IMR-90 (cell line): ENCODE measurements at regions not wholly inside any gene's neighbourhood (a gene's known extent, or its start where the extent isn't known, plus 50 kb on each side); places are given as distances from the start of the nearest gene placed in this dataset.

Source experiments
- ATAC-seq: fragments of 200-7000 bp; cut with Tn5 transposase; 2 replicates; pipeline ENCODE4 v1.9.1; 2020; ENCODE audit warnings: low read depth, mild to moderate bottlenecking, moderate library complexity
- BruUV-seq: library from RNA; stranded (reverse); fragments of 400-500 nt; replicated peaks from 2 replicates; lab custom pipeline; 2021; lab: Mats Ljungman, UMichigan
- CTCF ChIA-PET: fragments of 300-600 bp; formaldehyde crosslinking; extraction: SDS; loops from one replicate; lab custom pipeline; 2021; ENCODE audit warnings: antibody characterized with exemption; lab: Yijun Ruan, JAX
- POLR2A ChIA-PET: fragments of 300-600 bp; sonication (Branson Sonifier 250); formaldehyde crosslinking; loops from one replicate; lab custom pipeline; 2022; ENCODE audit warnings: antibody characterized with exemption; ENCODE audit not compliant: unreplicated experiment; lab: Charles Lee
- DNase-seq: peaks from one replicate; pipeline ENCODE4 v3.0.0; 2013
- H2AFZ ChIP-seq: replicated peaks from 2 replicates; pipeline ENCODE3; 2013; ENCODE audit warnings: low read length, mild to moderate bottlenecking; ENCODE audit not compliant: poor library complexity
- H2AK5ac ChIP-seq: 2 replicates; pipeline ENCODE4 v1.6.1; 2013; ENCODE audit warnings: low read depth, low read length, inconsistent platforms
- H2AK9ac ChIP-seq: replicated peaks from 2 replicates; pipeline ENCODE3; 2013; ENCODE audit warnings: mild to moderate bottlenecking, low read depth, low read length, moderate library complexity; ENCODE audit not compliant: poor library complexity
- H2BK120ac ChIP-seq: 2 replicates; pipeline ENCODE4 v1.6.1; 2013; ENCODE audit warnings: low read depth, low read length, inconsistent platforms
- H2BK15ac ChIP-seq: 3 replicates; pipeline ENCODE4 v1.6.1; 2013; ENCODE audit warnings: low read depth, low read length, inconsistent platforms
- H2BK20ac ChIP-seq: 2 replicates; pipeline ENCODE4 v1.6.1; 2013; ENCODE audit warnings: low read depth, mild to moderate bottlenecking, inconsistent platforms, low read length, moderate library complexity
- H2BK5ac ChIP-seq: 2 replicates; pipeline ENCODE4 v1.6.1; 2013; ENCODE audit warnings: mild to moderate bottlenecking, low read depth, low read length, inconsistent platforms; ENCODE audit not compliant: poor library complexity, severe bottlenecking
- H3K14ac ChIP-seq: replicated peaks from 2 replicates; pipeline ENCODE4 v1.6.1; 2013; ENCODE audit warnings: low read depth, low read length, inconsistent platforms
- H3K18ac ChIP-seq: 2 replicates; pipeline ENCODE4 v1.6.1; 2013; ENCODE audit warnings: low read depth, low read length, control low read depth
- H3K23ac ChIP-seq: 2 replicates; pipeline ENCODE4 v1.6.1; 2013; ENCODE audit warnings: low read depth, low read length, inconsistent platforms
- H3K27ac ChIP-seq: 2 replicates; pipeline ENCODE4 v1.5.1; 2013; ENCODE audit warnings: mild to moderate bottlenecking, control low read depth, low read length; ENCODE audit not compliant: insufficient read depth
- H3K27me3 ChIP-seq: 2 replicates; pipeline ENCODE4 v1.6.1; 2013; ENCODE audit warnings: low read length; ENCODE audit not compliant: control insufficient read depth, insufficient read depth
- H3K36me3 ChIP-seq: 2 replicates; pipeline ENCODE4 v1.6.1; 2013; ENCODE audit warnings: low read length, mixed read lengths; ENCODE audit not compliant: control insufficient read depth, insufficient read depth
- H3K4ac ChIP-seq: 2 replicates; pipeline ENCODE4 v1.6.1; 2013; ENCODE audit warnings: low read depth, low read length, inconsistent platforms
- H3K4me1 ChIP-seq: 2 replicates; pipeline ENCODE4 v1.6.1; 2013; ENCODE audit warnings: low read length, mixed read lengths; ENCODE audit not compliant: control insufficient read depth, insufficient read depth
- H3K4me2 ChIP-seq: 2 replicates; pipeline ENCODE4 v1.6.1; 2013; ENCODE audit warnings: low read depth, mild to moderate bottlenecking, control low read depth, low read length, moderate library complexity
- H3K4me3 ChIP-seq: 2 replicates; pipeline ENCODE4 v1.5.1; 2013; ENCODE audit warnings: low read depth, mild to moderate bottlenecking, control low read depth, low read length, moderate library complexity; ENCODE audit not compliant: insufficient read depth
- H3K56ac ChIP-seq: 2 replicates; pipeline ENCODE4 v1.6.1; 2013; ENCODE audit warnings: low read length, inconsistent platforms; ENCODE audit not compliant: insufficient read depth; ENCODE audit errors: extremely low read depth
- H3K79me1 ChIP-seq, 2 experiments: 2 replicates each; pipeline ENCODE4 v1.6.1; 2013; ENCODE audit warnings: low read length in 2 of 2, inconsistent platforms in 1 of 2, low read depth in 1 of 2
- H3K9ac ChIP-seq: 2 replicates; pipeline ENCODE4 v1.6.1; 2013; ENCODE audit warnings: low read depth, low read length, control low read depth
- H3K9me1 ChIP-seq: 2 replicates; pipeline ENCODE4 v1.6.1; 2013; ENCODE audit warnings: low read length, inconsistent platforms; ENCODE audit not compliant: insufficient read depth
- H3K9me3 ChIP-seq: 2 replicates; pipeline ENCODE4 v1.6.1; 2013; ENCODE audit warnings: low read length; ENCODE audit not compliant: control insufficient read depth, insufficient read depth
- H4K20me1 ChIP-seq: 2 replicates; pipeline ENCODE4 v1.6.1; 2013; ENCODE audit warnings: low read length, inconsistent platforms; ENCODE audit not compliant: insufficient read depth
- H4K5ac ChIP-seq: 2 replicates; pipeline ENCODE4 v1.6.1; 2013; ENCODE audit warnings: mild to moderate bottlenecking, low read depth, low read length, control low read depth
- H4K8ac ChIP-seq, 2 experiments: 2 replicates each; pipeline ENCODE4 v1.6.1; 2013; ENCODE audit warnings: low read depth in 2 of 2, low read length in 2 of 2, control low read depth in 1 of 2, inconsistent platforms in 1 of 2
- H4K91ac ChIP-seq: 2 replicates; pipeline ENCODE4 v1.6.1; 2013; ENCODE audit warnings: low read depth, low read length, inconsistent platforms; ENCODE audit not compliant: insufficient read depth
- BHLHE40 ChIP-seq: fragments of 150-350 bp; IDR thresholded peaks from 2 replicates; pipeline ENCODE4 v1.6.1; 2016; ENCODE audit warnings: mild to moderate bottlenecking, low read depth, low read length
- CEBPB ChIP-seq: IDR thresholded peaks from 2 replicates; pipeline ENCODE4 v1.6.1; 2012; ENCODE audit warnings: low read depth, low read length, improper control_type of control experiment
- CHD1 ChIP-seq: IDR thresholded peaks from 2 replicates; pipeline ENCODE4 v1.6.1; 2012; ENCODE audit warnings: low read depth, low read length, improper control_type of control experiment
- ELK1 ChIP-seq: fragments of 150-350 bp; IDR thresholded peaks from 2 replicates; pipeline ENCODE4 v1.6.1; 2016; ENCODE audit warnings: low read depth, mild to moderate bottlenecking, low read length, moderate library complexity, borderline replicate concordance
- FOS ChIP-seq: fragments of 150-350 bp; IDR thresholded peaks from 2 replicates; pipeline ENCODE4 v1.6.1; 2016; ENCODE audit warnings: low read depth, low read length
- MAFK ChIP-seq: IDR thresholded peaks from 2 replicates; pipeline ENCODE4 v1.6.1; 2012; ENCODE audit warnings: low read depth, low read length, improper control_type of control experiment
- MAZ ChIP-seq: IDR thresholded peaks from 2 replicates; pipeline ENCODE4 v1.6.1; 2012; ENCODE audit warnings: low read depth, mild to moderate bottlenecking, low read length, improper control_type of control experiment, moderate library complexity, borderline replicate concordance
- MXI1 ChIP-seq: IDR thresholded peaks from 2 replicates; pipeline ENCODE4 v1.6.1; 2012; ENCODE audit warnings: low read depth, mild to moderate bottlenecking, low read length, moderate library complexity, borderline replicate concordance
- NFE2L2 ChIP-seq: fragments of 150-350 bp; IDR thresholded peaks from 2 replicates; pipeline ENCODE4 v1.6.1; 2016; ENCODE audit warnings: low read depth, mild to moderate bottlenecking, low read length
- POLR2A ChIP-seq: IDR thresholded peaks from 2 replicates; pipeline ENCODE4 v1.6.1; 2012; ENCODE audit warnings: mild to moderate bottlenecking, low read depth, low read length
- RAD21 ChIP-seq: IDR thresholded peaks from 2 replicates; pipeline ENCODE4 v1.6.1; 2012; ENCODE audit warnings: low read length, improper control_type of control experiment
- RCOR1 ChIP-seq: IDR thresholded peaks from 2 replicates; pipeline ENCODE4 v1.6.1; 2012; ENCODE audit warnings: mild to moderate bottlenecking, low read length, improper control_type of control experiment; ENCODE audit not compliant: insufficient replicate concordance
- RFX5 ChIP-seq: IDR thresholded peaks from 2 replicates; pipeline ENCODE4 v1.8.0; 2012; ENCODE audit warnings: low read depth, mild to moderate bottlenecking, low read length, moderate library complexity
- SMC3 ChIP-seq: fragments of 150-350 bp; IDR thresholded peaks from 2 replicates; pipeline ENCODE4 v1.6.1; 2016; ENCODE audit warnings: low read depth, mild to moderate bottlenecking, antibody characterized with exemption, low read length, moderate library complexity
- WGBS, 2 experiments: methylation state at CpG; one replicate each; pipeline versions ENCODE4 v1.1.5 to v1.1.7; 2013; ENCODE audit warnings: missing lambda C conversion rate in 2 of 2; ENCODE audit not compliant: insufficient read length in 1 of 2; ENCODE audit errors: extremely low coverage in 2 of 2; 5-methylcytosine and 5-hydroxymethylcytosine counted together
- dilution Hi-C: fragments of 300-500 bp; cut with HindIII; formaldehyde crosslinking; loops from one replicate; pipeline ENCODE4 v1.14.3; 2018; ENCODE audit warnings: low sequenced_read_pairs; ENCODE audit not compliant: unreplicated experiment
- in situ Hi-C: fragments of 300-500 bp; cut with MboI; formaldehyde crosslinking; loops from 3 replicates; pipeline ENCODE4 v1.14.3; 2019; ENCODE audit warnings: low sequenced_read_pairs, inconsistent platforms, mixed read lengths
- intact Hi-C: fragments of 100-400 bp; cut with micrococcal nuclease; formaldehyde crosslinking; loops from 2 replicates; pipeline ENCODE4 v1.10.0; 2022
- TF ChIP-seq, protein P1 (sequence below): conservative IDR thresholded peaks from 2 replicates; pipeline ENCODE4 v1.5.1; 2012; ENCODE audit warnings: mild to moderate bottlenecking, low read depth, low read length, improper control_type of control experiment

GRCh38 chr3:178318941-178319816 is 217.1 kb upstream of the KCNMB2 start:
- peaks cover 4% of the 10 kb centered on the region; the same call in 1 of the 2 replicates for H3K9me1 ChIP-seq
- ATAC-seq (no peak), DNase-seq (no peak)
- no peak overlapping the region for H3K4me2 ChIP-seq
- no peak overlapping the region for H3K9ac ChIP-seq
- peak overlapping the region; percentile 57; the same call in 1 of the 2 replicates for H3K18ac ChIP-seq
- H3K4ac ChIP-seq: no peak overlapping the region
- H4K20me1 ChIP-seq: no peaks in the 10 kb centered on the region
- no peak overlapping the region; the same call in 1 of the 3 replicates for H2BK15ac ChIP-seq
- no peak overlapping the region for H4K8ac ChIP-seq
- H2BK120ac ChIP-seq: no peak overlapping the region
- H2AFZ ChIP-seq: no peak overlapping the region
- CTCF ChIA-PET: no interaction called here
- POLR2A ChIA-PET: no interaction called here
- H3K4me1 ChIP-seq: peaks cover 10% of the 10 kb centered on the region
- no peaks in the 10 kb centered on the region for H3K27me3 ChIP-seq
- H3K79me1 ChIP-seq: no peaks in the 10 kb centered on the region
- no peak overlapping the region for H3K56ac ChIP-seq
- no peak overlapping the region for H4K5ac ChIP-seq
- H2BK5ac ChIP-seq: no peak overlapping the region
- H2BK20ac ChIP-seq: peak overlapping the region; percentile 33; the same call in 1 of the 2 replicates
- no TSS peak for BruUV-seq
- H2AK9ac ChIP-seq: no peak overlapping the region
- no peak overlapping the region for H3K27ac ChIP-seq
- WGBS, 2 experiments: no CpG with 5 or more reads among the region's 5 CpGs
- in situ Hi-C loops: no loop called here
- H3K23ac ChIP-seq: no peak overlapping the region
- intact Hi-C loops: no loop called here
- dilution Hi-C loops: no loop called here
- H4K91ac ChIP-seq: no peak overlapping the region
- no peaks in the 10 kb centered on the region for H3K36me3 ChIP-seq
- no peak overlapping the region; the same call in 1 of the 2 replicates for H3K14ac ChIP-seq
- H2AK5ac ChIP-seq: no peak overlapping the region
- H3K9me3 ChIP-seq: peaks cover 2% of the 10 kb centered on the region; the same call in 1 of the 2 replicates
- no peak overlapping the region for H3K4me3 ChIP-seq
- no peak for TF ChIP-seq MAFK
- no peak for TF ChIP-seq RAD21
- no peak for TF ChIP-seq CHD1
- no peak for TF ChIP-seq SMC3
- no peak for TF ChIP-seq RCOR1
- no peak for TF ChIP-seq MXI1
- TF ChIP-seq CEBPB: no peak
- no peak for TF ChIP-seq FOS
- TF ChIP-seq MAZ: no peak
- no peak for TF ChIP-seq BHLHE40
- no peak for TF ChIP-seq ELK1
- TF ChIP-seq, protein P1, sequence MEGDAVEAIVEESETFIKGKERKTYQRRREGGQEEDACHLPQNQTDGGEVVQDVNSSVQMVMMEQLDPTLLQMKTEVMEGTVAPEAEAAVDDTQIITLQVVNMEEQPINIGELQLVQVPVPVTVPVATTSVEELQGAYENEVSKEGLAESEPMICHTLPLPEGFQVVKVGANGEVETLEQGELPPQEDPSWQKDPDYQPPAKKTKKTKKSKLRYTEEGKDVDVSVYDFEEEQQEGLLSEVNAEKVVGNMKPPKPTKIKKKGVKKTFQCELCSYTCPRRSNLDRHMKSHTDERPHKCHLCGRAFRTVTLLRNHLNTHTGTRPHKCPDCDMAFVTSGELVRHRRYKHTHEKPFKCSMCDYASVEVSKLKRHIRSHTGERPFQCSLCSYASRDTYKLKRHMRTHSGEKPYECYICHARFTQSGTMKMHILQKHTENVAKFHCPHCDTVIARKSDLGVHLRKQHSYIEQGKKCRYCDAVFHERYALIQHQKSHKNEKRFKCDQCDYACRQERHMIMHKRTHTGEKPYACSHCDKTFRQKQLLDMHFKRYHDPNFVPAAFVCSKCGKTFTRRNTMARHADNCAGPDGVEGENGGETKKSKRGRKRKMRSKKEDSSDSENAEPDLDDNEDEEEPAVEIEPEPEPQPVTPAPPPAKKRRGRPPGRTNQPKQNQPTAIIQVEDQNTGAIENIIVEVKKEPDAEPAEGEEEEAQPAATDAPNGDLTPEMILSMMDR: no peak
- no peak for TF ChIP-seq NFE2L2
- no peak for TF ChIP-seq POLR2A
- TF ChIP-seq RFX5: no peak
